IgD-negative memory B cell (primary cell): ENCODE measurements at regions not wholly inside any gene's neighbourhood (a gene's known extent, or its start where the extent isn't known, plus 50 kb on each side); places are given as distances from the start of the nearest gene placed in this dataset.

Experiments
- H3K27ac Mint-ChIP-seq, 3 donors: one replicate each; pipeline ENCODE4 v1.8.0; 2020 to 2022; ENCODE audit warnings: mild to moderate bottlenecking in 3 of 3, mixed read lengths in 3 of 3, moderate library complexity in 1 of 3
- H3K27me3 Mint-ChIP-seq: one replicate; pipeline ENCODE4 v1.8.0; 2021; ENCODE audit warnings: mixed read lengths
- H3K36me3 Mint-ChIP-seq: one replicate; pipeline ENCODE4 v1.8.0; 2020; ENCODE audit warnings: mild to moderate bottlenecking, mixed read lengths
- H3K4me1 Mint-ChIP-seq, 3 donors: one replicate each; pipeline ENCODE4 v1.8.0; 2020 to 2022; ENCODE audit warnings: mixed read lengths in 3 of 3, mild to moderate bottlenecking in 1 of 3
- H3K4me3 Mint-ChIP-seq, 4 donors: one replicate each; pipeline ENCODE4 v1.8.0; 2020 to 2022; ENCODE audit warnings: mild to moderate bottlenecking in 4 of 4, mixed read lengths in 4 of 4, moderate library complexity in 3 of 4
- H3K9me3 Mint-ChIP-seq, 3 donors: one replicate each; pipeline ENCODE4 v1.8.0; 2020 to 2021; ENCODE audit warnings: mixed read lengths in 3 of 3, mild to moderate bottlenecking in 1 of 3

- no peaks in the 10 kb centered on the region for H3K36me3 Mint-ChIP-seq
- H3K27me3 Mint-ChIP-seq, result no peaks in the 10 kb centered on the region
- no peaks in the 10 kb centered on the region for H3K9me3 Mint-ChIP-seq
- H3K4me1 Mint-ChIP-seq, result peaks cover 0 to 2% (median 0%) of the 10 kb centered on the region in 3 donors
- H3K4me3 Mint-ChIP-seq, result no peak overlapping the region
- no peak overlapping the region for H3K27ac Mint-ChIP-seq
Measured at GRCh38 chr10:88045096-88045495, 181.7 kb downstream of the PTEN start.

- peaks cover 0 to 2% (median 0%) of the 10 kb centered on the region in 3 donors for H3K4me1 Mint-ChIP-seq
- no peak overlapping the region for H3K27ac Mint-ChIP-seq
- H3K9me3 Mint-ChIP-seq, result no peaks in the 10 kb centered on the region
- H3K27me3 Mint-ChIP-seq, result no peaks in the 10 kb centered on the region
- H3K4me3 Mint-ChIP-seq, result no peak overlapping the region
- no peaks in the 10 kb centered on the region for H3K36me3 Mint-ChIP-seq
Measured at GRCh38 chr10:88045656-88046415, 182.4 kb downstream of the PTEN start.

- H3K27ac Mint-ChIP-seq, result no peak overlapping the region
- no peaks in the 10 kb centered on the region for H3K27me3 Mint-ChIP-seq
- peaks cover 0 to 2% (median 0%) of the 10 kb centered on the region in 3 donors for H3K4me1 Mint-ChIP-seq
- no peaks in the 10 kb centered on the region for H3K9me3 Mint-ChIP-seq
- no peak overlapping the region for H3K4me3 Mint-ChIP-seq
- no peaks in the 10 kb centered on the region for H3K36me3 Mint-ChIP-seq
Measured at GRCh38 chr10:88047579-88047978, 184.2 kb downstream of the PTEN start.

GRCh38 chr10:88048312-88048711 is 184.9 kb downstream of the PTEN start:
- Mint-ChIP-seq H3K4me1 (peaks cover 0 to 2% (median 0%) of the 10 kb centered on the region in 3 donors), H3K27me3 (no peaks in the 10 kb centered on the region), H3K4me3 (no peak overlapping the region), H3K36me3 (no peaks in the 10 kb centered on the region), H3K9me3 (no peaks in the 10 kb centered on the region), H3K27ac (no peak overlapping the region)

GRCh38 chr10:88049204-88049603 is 185.8 kb downstream of the PTEN start:
- Mint-ChIP-seq H3K27me3 (peaks cover 1% of the 10 kb centered on the region), H3K4me3 (no peak overlapping the region), H3K4me1 (peaks cover 0 to 2% (median 0%) of the 10 kb centered on the region in 3 donors), H3K27ac (no peak overlapping the region), H3K9me3 (peaks cover 0 to 3% (median 0%) of the 10 kb centered on the region in 3 donors), H3K36me3 (no peaks in the 10 kb centered on the region)

- no peaks in the 10 kb centered on the region for H3K36me3 Mint-ChIP-seq
- peaks cover 1% of the 10 kb centered on the region for H3K27me3 Mint-ChIP-seq
- no peak overlapping the region for H3K4me3 Mint-ChIP-seq
- H3K4me1 Mint-ChIP-seq, result peaks cover 6 to 14% (median 13%) of the 10 kb centered on the region in 3 donors
- H3K9me3 Mint-ChIP-seq, result peaks cover 0 to 6% (median 3%) of the 10 kb centered on the region in 3 donors
- H3K27ac Mint-ChIP-seq, result no peak overlapping the region
Measured at GRCh38 chr10:88057720-88058119, 194.3 kb downstream of the PTEN start.

GRCh38 chr10:88058750-88059149 is 195.3 kb downstream of the PTEN start:
- H3K4me3 Mint-ChIP-seq, result no peak overlapping the region
- peaks cover 0 to 6% (median 3%) of the 10 kb centered on the region in 3 donors for H3K9me3 Mint-ChIP-seq
- no peaks in the 10 kb centered on the region for H3K36me3 Mint-ChIP-seq
- no peak overlapping the region for H3K27ac Mint-ChIP-seq
- H3K4me1 Mint-ChIP-seq, result peaks cover 12 to 18% (median 13%) of the 10 kb centered on the region in 3 donors
- H3K27me3 Mint-ChIP-seq, result no peaks in the 10 kb centered on the region

GRCh38 chr10:88059190-88059589 is 195.8 kb downstream of the PTEN start:
- Mint-ChIP-seq H3K27me3 (no peaks in the 10 kb centered on the region), H3K4me1 (peaks cover 12 to 19% (median 13%) of the 10 kb centered on the region in 3 donors), H3K27ac (no peak overlapping the region), H3K9me3 (peaks cover 0 to 6% (median 0%) of the 10 kb centered on the region in 3 donors), H3K4me3 (no peak overlapping the region), H3K36me3 (no peaks in the 10 kb centered on the region)

- H3K27me3 Mint-ChIP-seq, result no peaks in the 10 kb centered on the region
- peaks cover 0 to 6% (median 0%) of the 10 kb centered on the region in 3 donors for H3K9me3 Mint-ChIP-seq
- no peaks in the 10 kb centered on the region for H3K36me3 Mint-ChIP-seq
- peak overlapping the region in 2 of 4 donors; percentile 6 to 77 for H3K4me3 Mint-ChIP-seq
- peak overlapping the region in 1 of 3 donors; percentile 1 for H3K27ac Mint-ChIP-seq
- H3K4me1 Mint-ChIP-seq, result peaks cover 24 to 32% (median 25%) of the 10 kb centered on the region in 3 donors
Measured at GRCh38 chr10:88060762-88061161, 197.3 kb downstream of the PTEN start.

- H3K4me1 Mint-ChIP-seq, result peaks cover 37 to 46% (median 38%) of the 10 kb centered on the region in 3 donors
- peak overlapping the region in 1 of 3 donors; percentile 37 for H3K27ac Mint-ChIP-seq
- H3K36me3 Mint-ChIP-seq, result no peaks in the 10 kb centered on the region
- H3K9me3 Mint-ChIP-seq, result peaks cover 0 to 7% (median 0%) of the 10 kb centered on the region in 3 donors
- no peaks in the 10 kb centered on the region for H3K27me3 Mint-ChIP-seq
- H3K4me3 Mint-ChIP-seq, result no peak overlapping the region
Measured at GRCh38 chr10:88062385-88062784, 199.0 kb downstream of the PTEN start.

GRCh38 chr10:88062798-88063472 is 199.5 kb downstream of the PTEN start:
- H3K36me3 Mint-ChIP-seq, result no peaks in the 10 kb centered on the region
- no peak overlapping the region for H3K27ac Mint-ChIP-seq
- peaks cover 0 to 9% (median 0%) of the 10 kb centered on the region in 3 donors for H3K9me3 Mint-ChIP-seq
- no peaks in the 10 kb centered on the region for H3K27me3 Mint-ChIP-seq
- peaks cover 40 to 51% (median 43%) of the 10 kb centered on the region in 3 donors for H3K4me1 Mint-ChIP-seq
- no peak overlapping the region for H3K4me3 Mint-ChIP-seq

- Mint-ChIP-seq H3K4me1 (peaks cover 40 to 54% (median 43%) of the 10 kb centered on the region in 3 donors), H3K27ac (no peak overlapping the region), H3K9me3 (peaks cover 0 to 9% (median 0%) of the 10 kb centered on the region in 3 donors), H3K4me3 (peak overlapping the region in 1 of 4 donors; percentile 30), H3K36me3 (no peaks in the 10 kb centered on the region), H3K27me3 (no peaks in the 10 kb centered on the region)
Measured at GRCh38 chr10:88063861-88064557, 200.6 kb downstream of the PTEN start.

GRCh38 chr10:88064608-88065382 is 201.4 kb downstream of the PTEN start:
- Mint-ChIP-seq H3K4me1 (peaks cover 44 to 59% (median 46%) of the 10 kb centered on the region in 3 donors), H3K4me3 (no peak overlapping the region), H3K9me3 (peaks cover 0 to 9% (median 0%) of the 10 kb centered on the region in 3 donors), H3K27me3 (no peaks in the 10 kb centered on the region), H3K27ac (no peak overlapping the region), H3K36me3 (no peaks in the 10 kb centered on the region)

GRCh38 chr10:88065383-88066049 is 202.1 kb downstream of the PTEN start:
- H3K9me3 Mint-ChIP-seq, result peaks cover 0 to 8% (median 0%) of the 10 kb centered on the region in 3 donors
- H3K27ac Mint-ChIP-seq, result no peak overlapping the region
- H3K4me3 Mint-ChIP-seq, result peak overlapping the region in 2 of 4 donors; percentile 38 to 44
- peaks cover 48 to 59% (median 51%) of the 10 kb centered on the region in 3 donors for H3K4me1 Mint-ChIP-seq
- no peaks in the 10 kb centered on the region for H3K36me3 Mint-ChIP-seq
- no peaks in the 10 kb centered on the region for H3K27me3 Mint-ChIP-seq
